ENCODE measurements at regions not wholly inside any gene's neighbourhood (a gene's known extent, or its start where the extent isn't known, plus 50 kb on each side); places are given as distances from the start of the nearest gene placed in this dataset.

DNA sequence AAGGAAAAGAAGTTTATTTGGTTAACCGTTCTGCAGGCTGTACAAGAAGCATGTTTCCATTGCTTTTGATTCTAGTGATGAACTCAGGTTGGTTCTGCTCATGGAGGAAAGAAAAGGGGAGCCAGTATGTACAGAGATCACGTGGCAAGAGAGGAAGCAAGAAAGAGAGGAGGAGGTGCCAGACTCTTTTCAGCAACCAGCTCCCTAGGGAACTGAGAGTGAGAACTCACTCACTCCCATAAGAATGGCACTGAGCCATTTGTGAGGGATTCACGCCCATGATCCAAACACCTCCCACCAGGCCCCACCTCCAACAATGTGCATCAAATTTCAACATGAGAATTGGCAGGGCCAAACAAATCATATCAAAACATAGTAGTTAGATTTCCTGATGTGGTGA, 649.1 kb downstream of the EPM2A start:
- Histone ChIP-seq H3K4me3 (no peak overlapping the region), H3K9me3 (no peaks in the 10 kb centered on the region), H3K36me3 (no peaks in the 10 kb centered on the region), H3K4me1 (no peaks in the 10 kb centered on the region), H3K27ac (no peak overlapping the region), H3K27me3 (no peaks in the 10 kb centered on the region)
- TF ChIP-seq, protein P1, sequence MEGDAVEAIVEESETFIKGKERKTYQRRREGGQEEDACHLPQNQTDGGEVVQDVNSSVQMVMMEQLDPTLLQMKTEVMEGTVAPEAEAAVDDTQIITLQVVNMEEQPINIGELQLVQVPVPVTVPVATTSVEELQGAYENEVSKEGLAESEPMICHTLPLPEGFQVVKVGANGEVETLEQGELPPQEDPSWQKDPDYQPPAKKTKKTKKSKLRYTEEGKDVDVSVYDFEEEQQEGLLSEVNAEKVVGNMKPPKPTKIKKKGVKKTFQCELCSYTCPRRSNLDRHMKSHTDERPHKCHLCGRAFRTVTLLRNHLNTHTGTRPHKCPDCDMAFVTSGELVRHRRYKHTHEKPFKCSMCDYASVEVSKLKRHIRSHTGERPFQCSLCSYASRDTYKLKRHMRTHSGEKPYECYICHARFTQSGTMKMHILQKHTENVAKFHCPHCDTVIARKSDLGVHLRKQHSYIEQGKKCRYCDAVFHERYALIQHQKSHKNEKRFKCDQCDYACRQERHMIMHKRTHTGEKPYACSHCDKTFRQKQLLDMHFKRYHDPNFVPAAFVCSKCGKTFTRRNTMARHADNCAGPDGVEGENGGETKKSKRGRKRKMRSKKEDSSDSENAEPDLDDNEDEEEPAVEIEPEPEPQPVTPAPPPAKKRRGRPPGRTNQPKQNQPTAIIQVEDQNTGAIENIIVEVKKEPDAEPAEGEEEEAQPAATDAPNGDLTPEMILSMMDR (IDR thresholded peaks at IDR 0.05): no peak
- no peak for TF ChIP-seq POLR2A (IDR thresholded peaks at IDR 0.05)
- DNase-seq: no peak

DNA sequence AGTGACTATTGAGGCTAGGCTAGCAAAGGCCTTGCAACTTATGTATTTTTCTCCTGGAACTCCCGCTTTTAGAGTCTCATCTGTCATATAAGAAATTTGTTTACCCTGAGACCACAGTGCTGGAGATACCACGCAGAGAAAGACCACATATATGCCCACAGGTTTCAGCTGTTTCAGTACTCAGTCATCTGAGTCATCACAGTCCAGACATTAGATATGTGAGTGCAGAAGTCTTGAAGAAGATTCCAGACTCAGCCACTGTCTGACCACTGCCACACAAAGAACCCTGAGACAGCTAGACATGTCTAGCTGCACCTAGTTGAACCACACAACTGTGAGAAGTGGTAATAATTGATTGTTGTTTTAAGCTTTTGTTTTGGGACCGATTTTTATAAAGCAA, 648.3 kb downstream of the EPM2A start:
- Histone ChIP-seq H3K9me3 (no peaks in the 10 kb centered on the region), H3K4me1 (no peaks in the 10 kb centered on the region), H3K36me3 (no peaks in the 10 kb centered on the region), H3K27me3 (no peaks in the 10 kb centered on the region), H3K27ac (no peak overlapping the region), H3K4me3 (no peak overlapping the region)
- DNase-seq: no peak
- TF ChIP-seq POLR2A (IDR thresholded peaks at IDR 0.05): no peak
- TF ChIP-seq, protein P1 (IDR thresholded peaks at IDR 0.05): no peak

DNA sequence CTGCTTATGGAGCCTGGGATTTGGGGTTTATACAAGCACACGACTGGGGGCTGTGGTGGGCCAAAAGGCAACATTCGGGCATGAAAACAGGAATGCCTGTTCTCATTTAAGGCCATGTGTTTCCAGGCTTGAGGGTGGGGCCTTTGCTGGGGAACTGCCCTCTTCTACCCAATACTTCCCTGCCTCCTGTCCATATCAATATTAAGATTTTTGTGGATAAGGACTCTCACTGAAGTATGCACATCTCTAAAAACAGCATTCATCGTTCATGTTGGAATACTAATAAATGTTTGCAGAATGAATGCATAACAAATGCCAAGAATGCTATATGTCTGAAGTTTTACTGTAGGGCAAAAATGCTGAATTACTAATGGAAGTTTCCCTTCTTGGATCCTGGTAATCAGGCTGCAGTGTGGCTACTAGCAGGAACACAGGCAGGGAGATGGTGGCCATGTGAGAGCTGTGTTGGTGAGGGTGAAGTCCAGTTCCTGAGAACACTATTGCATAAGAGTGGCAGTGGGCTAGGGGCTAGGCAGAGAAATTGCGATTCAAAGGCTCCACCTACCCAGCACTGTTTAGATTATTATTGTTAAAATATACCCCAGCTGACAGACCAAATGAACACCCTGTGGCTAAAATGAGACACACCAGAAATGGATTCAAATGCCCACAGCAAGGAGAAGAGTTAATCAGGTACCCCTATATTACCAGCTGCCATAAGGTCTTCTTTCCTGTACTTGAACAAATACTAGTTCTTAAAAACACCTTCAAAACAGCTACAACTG, 644.3 kb downstream of the EPM2A start:
- no peak overlapping the region for H3K27ac ChIP-seq
- no peak overlapping the region for H3K4me3 ChIP-seq
- DNase-seq: no peak
- no peaks in the 10 kb centered on the region for H3K4me1 ChIP-seq
- H3K27me3 ChIP-seq: no peaks in the 10 kb centered on the region
- H3K9me3 ChIP-seq: no peaks in the 10 kb centered on the region
- no peaks in the 10 kb centered on the region for H3K36me3 ChIP-seq
- TF ChIP-seq, protein P1 (IDR thresholded peaks at IDR 0.05): no peak
- TF ChIP-seq POLR2A (IDR thresholded peaks at IDR 0.05): no peak

DNA sequence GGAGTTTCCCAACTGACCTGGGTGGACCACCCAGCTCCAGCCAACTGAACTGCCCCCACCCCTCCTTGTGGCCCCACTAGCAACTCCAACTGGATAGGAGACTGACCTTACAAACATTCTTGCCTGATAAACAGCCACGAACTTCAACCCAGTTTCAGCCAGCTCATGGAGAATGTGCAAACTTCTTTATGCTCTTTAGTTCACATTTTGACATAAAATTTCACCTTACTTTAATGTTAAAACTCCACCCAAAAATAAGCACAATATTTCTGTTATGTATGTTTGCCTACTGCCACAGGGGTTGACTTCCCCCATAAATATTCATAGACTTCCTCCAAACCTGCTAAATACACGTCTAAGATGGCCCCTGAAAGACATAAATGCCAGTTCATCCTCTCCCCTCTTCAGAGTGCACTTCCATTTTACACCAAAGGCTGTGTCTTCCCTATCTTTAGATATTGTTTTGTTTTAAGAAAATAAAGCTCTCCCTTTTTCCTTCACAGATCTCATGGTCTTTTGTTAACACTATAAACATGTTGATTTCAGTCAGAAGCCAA, 643.7 kb downstream of the EPM2A start:
- Histone ChIP-seq H3K27ac (no peak overlapping the region), H3K9me3 (no peaks in the 10 kb centered on the region), H3K4me3 (no peak overlapping the region), H3K27me3 (no peaks in the 10 kb centered on the region), H3K36me3 (no peaks in the 10 kb centered on the region), H3K4me1 (no peaks in the 10 kb centered on the region)
- TF ChIP-seq, protein P1 (IDR thresholded peaks at IDR 0.05): no peak
- TF ChIP-seq POLR2A (IDR thresholded peaks at IDR 0.05): no peak
- no peak for DNase-seq

DNA sequence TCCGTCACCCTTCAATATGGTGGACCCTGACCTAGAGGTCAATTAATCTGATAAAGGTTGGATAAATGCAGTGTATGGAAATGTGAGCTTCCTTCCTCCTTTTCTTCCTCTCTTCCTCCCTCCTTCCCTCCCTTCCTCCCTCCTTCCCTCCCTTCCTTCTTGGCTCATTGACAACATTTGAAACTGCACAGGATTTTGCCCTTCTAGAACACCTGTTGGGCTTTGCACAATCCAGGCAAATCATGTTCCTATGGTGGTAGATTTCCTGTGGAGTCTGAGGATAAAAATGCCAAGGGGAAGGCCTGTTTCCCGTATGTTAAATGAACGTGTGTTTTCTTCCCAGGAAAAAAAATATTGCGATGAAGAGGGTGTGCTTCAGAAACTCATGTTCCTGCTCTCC, 642.8 kb downstream of the EPM2A start:
- H3K27me3 ChIP-seq: no peaks in the 10 kb centered on the region
- peaks cover 0 to 6% (median 0%) of the 10 kb centered on the region in 4 donors for H3K9me3 ChIP-seq
- H3K27ac ChIP-seq: no peak overlapping the region
- no peaks in the 10 kb centered on the region for H3K36me3 ChIP-seq
- H3K4me3 ChIP-seq: no peak overlapping the region
- TF ChIP-seq POLR2A (IDR thresholded peaks at IDR 0.05): no peak
- TF ChIP-seq, protein P1 (IDR thresholded peaks at IDR 0.05): no peak
- no peaks in the 10 kb centered on the region for H3K4me1 ChIP-seq
- no peak for DNase-seq

Data from Peyer's patch (tissue), 4 donors.